Spleen (tissue), 7 donors: ENCODE measurements at regions not wholly inside any gene's neighbourhood (a gene's known extent, or its start where the extent isn't known, plus 50 kb on each side); places are given as distances from the start of the nearest gene placed in this dataset.

Experiments
- POLR2A ChIP-seq, 3 donors: fragments of 450-650 bp; IDR thresholded peaks; one replicate each; pipeline ENCODE4 v1.5.1; 2017; ENCODE audit warnings: antibody characterized with exemption in 3 of 3, mild to moderate bottlenecking in 1 of 3
- TF ChIP-seq, protein P1 (sequence below), 11 experiments: fragments of 200-600 bp in 7 of 11; fragments of 450-650 bp in 4 of 11; sonication (generic) in 4 of 11; IDR thresholded peaks in 8 of 11; conservative IDR thresholded peaks in 3 of 11; 1 replicate in 7 of 11; 2 replicates in 4 of 11; pipeline versions ENCODE4 v1.4.0 to v1.8.0; 2016 to 2021; ENCODE audit warnings: antibody characterized with exemption in 11 of 11, inconsistent platforms in 4 of 11, mild to moderate bottlenecking in 1 of 11
- donor health status: DM: no; HTN: no; CAD: no; lungs with moderate emphysema.
- donor health status: DM: no; HTN: no; CAD: no.
- donor health status: DM: no; HTN: no; CAD: no.

- TF ChIP-seq, protein P1, sequence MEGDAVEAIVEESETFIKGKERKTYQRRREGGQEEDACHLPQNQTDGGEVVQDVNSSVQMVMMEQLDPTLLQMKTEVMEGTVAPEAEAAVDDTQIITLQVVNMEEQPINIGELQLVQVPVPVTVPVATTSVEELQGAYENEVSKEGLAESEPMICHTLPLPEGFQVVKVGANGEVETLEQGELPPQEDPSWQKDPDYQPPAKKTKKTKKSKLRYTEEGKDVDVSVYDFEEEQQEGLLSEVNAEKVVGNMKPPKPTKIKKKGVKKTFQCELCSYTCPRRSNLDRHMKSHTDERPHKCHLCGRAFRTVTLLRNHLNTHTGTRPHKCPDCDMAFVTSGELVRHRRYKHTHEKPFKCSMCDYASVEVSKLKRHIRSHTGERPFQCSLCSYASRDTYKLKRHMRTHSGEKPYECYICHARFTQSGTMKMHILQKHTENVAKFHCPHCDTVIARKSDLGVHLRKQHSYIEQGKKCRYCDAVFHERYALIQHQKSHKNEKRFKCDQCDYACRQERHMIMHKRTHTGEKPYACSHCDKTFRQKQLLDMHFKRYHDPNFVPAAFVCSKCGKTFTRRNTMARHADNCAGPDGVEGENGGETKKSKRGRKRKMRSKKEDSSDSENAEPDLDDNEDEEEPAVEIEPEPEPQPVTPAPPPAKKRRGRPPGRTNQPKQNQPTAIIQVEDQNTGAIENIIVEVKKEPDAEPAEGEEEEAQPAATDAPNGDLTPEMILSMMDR (IDR thresholded peaks at IDR 0.05 in 8 of 11, conservative IDR thresholded peaks at IDR 0.05 in 3 of 11), result no peak
- no peak for TF ChIP-seq POLR2A (IDR thresholded peaks at IDR 0.05)
These were observed 113.6 kb downstream of the AXIN2 start for GRCh38 chr17:65447823-65448222.
